Prostate gland (tissue), 1 donor: ENCODE measurements at regions not wholly inside any gene's neighbourhood (a gene's known extent, or its start where the extent isn't known, plus 50 kb on each side); places are given as distances from the start of the nearest gene placed in this dataset.

Experiments
- POLR2A ChIP-seq: fragments of 450-650 bp; IDR thresholded peaks from one replicate; pipeline ENCODE4 v1.6.1; 2016; ENCODE audit warnings: antibody characterized with exemption, mild to moderate bottlenecking
- POLR2AphosphoS5 ChIP-seq: sonication (generic); formaldehyde crosslinking; IDR thresholded peaks from one replicate; pipeline ENCODE4 v1.6.1; 2017; ENCODE audit warnings: antibody characterized with exemption

DNA sequence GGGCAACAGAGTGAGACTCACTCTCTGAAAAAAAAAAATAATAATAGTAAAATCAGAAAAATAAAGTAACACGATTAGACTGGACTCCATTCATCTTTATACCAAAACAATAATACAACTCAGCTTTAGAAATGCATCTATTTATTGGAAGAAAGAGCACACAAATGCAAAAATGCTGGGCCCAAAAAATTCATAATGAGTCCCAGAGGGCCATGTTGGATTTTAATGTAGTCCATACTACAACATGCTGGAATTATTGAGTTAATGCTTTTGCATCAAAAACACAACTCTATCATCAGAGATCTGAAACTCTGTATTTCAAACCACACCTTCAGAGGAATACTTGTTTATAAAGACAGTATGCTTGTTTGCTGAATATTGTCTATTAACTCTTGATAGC lies 1614.7 kb downstream of the STIM2 start:
- TF ChIP-seq POLR2AphosphoS5 (no peak), POLR2A (no peak)
